Activated CD8-positive, alpha-beta memory T cell treated with anti-CD3 and anti-CD28 coated beads, Interleukin-2, amount 50 U/mL, for 4 hours (primary cell): ENCODE measurements at regions not wholly inside any gene's neighbourhood (a gene's known extent, or its start where the extent isn't known, plus 50 kb on each side); places are given as distances from the start of the nearest gene placed in this dataset.
"Not testable (repeated sequence)": the region's sequence is repeated elsewhere in the genome, so short reads cannot be mapped to it uniquely, and the experiment has no call there.

Experiments used
- DNase-seq: peaks from one replicate; pipeline ENCODE4 v3.0.0-alpha.2; 2020

GRCh38 chr2:194603429-194603828, 1053.6 kb upstream of the SLC39A10 start:
- DNase-seq: no peak

GRCh38 chr2:194602750-194603149, 1054.3 kb upstream of the SLC39A10 start:
- no peak for DNase-seq

- no peak for DNase-seq
These were observed 1065.8 kb upstream of the SLC39A10 start for GRCh38 chr2:194591192-194591591.

GRCh38 chr2:194587739-194588270, 1069.2 kb upstream of the SLC39A10 start:
- no peak for DNase-seq

- no peak for DNase-seq
These were observed 1089.4 kb upstream of the SLC39A10 start for GRCh38 chr2:194567661-194568017.

- DNase-seq: no peak
These were observed 1089.9 kb upstream of the SLC39A10 start for GRCh38 chr2:194566907-194567660.

GRCh38 chr2:194564422-194564821, 1092.6 kb upstream of the SLC39A10 start:
- no peak for DNase-seq

- DNase-seq: no peak
These were observed 1094.7 kb upstream of the SLC39A10 start for GRCh38 chr2:194562329-194562728.

GRCh38 chr2:194559964-194560363, 1097.1 kb upstream of the SLC39A10 start:
- no peak for DNase-seq

GRCh38 chr2:194559523-194559922, 1097.5 kb upstream of the SLC39A10 start:
- no peak for DNase-seq

GRCh38 chr2:194557993-194558392, 1099.0 kb upstream of the SLC39A10 start:
- DNase-seq: no peak

GRCh38 chr2:194556629-194557028, 1100.4 kb upstream of the SLC39A10 start:
- no peak for DNase-seq

GRCh38 chr2:194553980-194554379, 1103.0 kb upstream of the SLC39A10 start:
- no peak for DNase-seq

- no peak for DNase-seq
These were observed 1106.3 kb upstream of the SLC39A10 start for GRCh38 chr2:194550702-194551101.

- no peak for DNase-seq
These were observed 1107.6 kb upstream of the SLC39A10 start for GRCh38 chr2:194549387-194549786.

GRCh38 chr2:194545978-194546377, 1111.0 kb upstream of the SLC39A10 start:
- DNase-seq: no peak

- no peak for DNase-seq
These were observed 1117.6 kb upstream of the SLC39A10 start for GRCh38 chr2:194539425-194539824.

- DNase-seq: no peak
These were observed 1130.9 kb upstream of the SLC39A10 start for GRCh38 chr2:194526121-194526520.

GRCh38 chr2:194514281-194514680, 1142.7 kb upstream of the SLC39A10 start:
- DNase-seq: no peak

- not testable (repeated sequence) for DNase-seq
These were observed 1146.0 kb upstream of the SLC39A10 start for GRCh38 chr2:194511070-194511469.

- not testable (repeated sequence) for DNase-seq
These were observed 1152.2 kb upstream of the SLC39A10 start for GRCh38 chr2:194504876-194505275.

GRCh38 chr2:194495046-194495445, 1162.0 kb upstream of the SLC39A10 start:
- no peak for DNase-seq

- no peak for DNase-seq
These were observed 1162.6 kb upstream of the SLC39A10 start for GRCh38 chr2:194494401-194494800.

- no peak for DNase-seq
These were observed 1165.5 kb upstream of the SLC39A10 start for GRCh38 chr2:194491409-194492115.
